ENCODE measurements at regions not wholly inside any gene's neighbourhood (a gene's known extent, or its start where the extent isn't known, plus 50 kb on each side); places are given as distances from the start of the nearest gene placed in this dataset.

GRCh38 chr9:127553793-127554192 is 58.3 kb upstream of the STXBP1 start:
- no peak for DNase-seq (ENCODE audit: low read depth, low spot score)

- DNase-seq (ENCODE audit: low read depth, low spot score): no peak
Measured at GRCh38 chr9:127554966-127555839, 56.9 kb upstream of the STXBP1 start.

DNA sequence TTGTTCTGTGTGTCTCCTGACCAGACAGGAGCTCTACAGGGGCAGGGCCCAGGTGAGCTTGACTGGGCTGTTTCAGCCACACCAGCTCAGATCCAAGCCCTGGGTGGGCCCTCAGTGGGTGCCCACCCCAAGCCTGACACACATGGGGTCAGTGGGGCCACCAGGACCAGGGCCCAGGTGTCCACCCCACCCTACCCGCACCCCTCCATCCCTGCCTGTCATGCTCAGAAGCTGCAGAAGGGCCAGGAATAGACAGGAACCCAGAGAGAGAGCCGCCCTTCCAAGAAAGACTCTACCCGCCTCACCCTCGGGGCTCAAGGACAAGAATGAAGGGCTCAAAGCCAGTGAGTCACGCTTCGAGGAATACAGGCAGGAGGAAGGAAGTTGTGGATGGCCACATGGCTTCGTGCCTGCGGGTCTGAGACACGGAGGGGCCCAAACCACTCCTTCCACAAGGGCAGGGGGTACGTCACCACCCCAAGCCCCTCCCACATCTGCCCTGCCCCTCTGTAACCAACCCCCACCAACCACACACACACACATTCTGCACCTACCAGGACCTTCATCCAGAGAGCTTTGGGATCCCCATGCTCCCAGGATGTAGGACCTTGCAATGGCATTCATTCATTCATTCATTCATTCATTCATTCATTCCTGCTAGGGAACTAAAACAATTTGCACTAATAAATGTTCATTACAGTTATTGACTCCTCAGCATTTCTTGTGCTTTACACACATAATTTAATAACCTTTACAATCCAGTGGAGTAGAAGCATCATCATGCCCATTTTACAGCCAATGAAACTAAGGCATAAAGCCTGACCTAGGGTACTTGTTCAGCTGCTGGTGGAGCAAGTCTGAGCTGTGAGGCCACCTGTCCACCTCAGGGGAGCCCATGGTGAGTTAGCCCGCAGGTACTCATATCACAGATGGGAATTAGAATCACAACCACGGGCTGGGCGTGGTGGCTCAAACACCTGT is 55.9 kb upstream of the STXBP1 start:
- peak; percentile 10 for DNase-seq (ENCODE audit: low read depth, low spot score)

GRCh38 chr9:127556871-127557270 is 55.2 kb upstream of the STXBP1 start:
- DNase-seq (ENCODE audit: low read depth, low spot score): no peak

DNA sequence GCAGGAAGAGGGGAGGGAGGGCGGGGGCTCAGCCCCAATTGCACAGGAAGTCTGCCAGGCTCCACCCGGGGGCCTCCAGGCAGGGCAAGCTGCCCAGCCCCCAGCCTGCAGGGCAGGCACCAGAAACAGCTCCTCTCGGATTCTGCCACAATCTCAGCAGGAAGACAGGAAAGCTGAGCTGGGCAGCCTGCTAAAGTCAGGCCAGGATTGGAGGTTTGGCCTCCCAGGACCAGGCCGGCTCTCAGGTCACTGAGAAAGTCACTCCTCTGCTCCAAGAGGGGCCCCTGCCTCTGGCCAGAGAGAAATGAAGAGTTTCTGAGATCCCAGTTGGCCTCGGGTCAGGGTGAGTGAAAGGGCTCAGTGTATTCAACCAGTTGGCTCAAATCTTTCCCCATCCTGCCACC is 54.6 kb upstream of the STXBP1 start:
- DNase-seq (ENCODE audit: low read depth, low spot score): no peak

DNA sequence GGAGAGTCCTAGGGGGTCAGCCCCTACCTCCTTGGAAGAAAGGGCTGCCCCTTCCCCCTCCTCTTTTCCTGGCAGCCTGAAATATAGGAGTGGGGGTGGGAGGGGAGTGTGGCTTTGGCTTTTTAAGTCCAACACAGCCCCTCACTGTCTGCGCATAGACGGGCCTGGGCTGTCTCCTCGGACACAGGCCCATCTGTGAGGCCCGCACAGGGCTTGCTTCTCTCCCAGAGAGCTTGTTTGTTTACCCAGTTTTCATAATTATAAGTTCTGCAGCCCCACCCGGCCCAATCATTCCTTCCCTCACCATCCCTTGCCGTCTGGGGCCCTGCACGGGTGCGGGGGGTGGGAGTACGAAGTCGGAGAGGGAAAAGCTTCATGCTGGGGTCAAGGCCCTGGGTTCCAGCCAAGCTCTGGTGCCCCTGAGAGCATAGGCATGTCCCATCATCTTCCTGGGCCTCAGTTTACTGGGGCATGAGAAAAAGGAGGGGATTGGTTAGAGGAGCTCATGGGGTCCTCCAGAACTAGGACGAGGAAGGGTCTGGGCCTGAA is 54.0 kb upstream of the STXBP1 start:
- DNase-seq (ENCODE audit: low read depth, low spot score): no peak

- DNase-seq (ENCODE audit: low read depth, low spot score): no peak
Measured at GRCh38 chr9:127558581-127559246, 53.4 kb upstream of the STXBP1 start.

- no peak for DNase-seq (ENCODE audit: low read depth, low spot score)
Measured at GRCh38 chr9:127559247-127559680, 52.8 kb upstream of the STXBP1 start.

- no peak for DNase-seq (ENCODE audit: low read depth, low spot score)
Measured at GRCh38 chr9:127561491-127562278, 50.4 kb upstream of the STXBP1 start.
